ENCODE measurements at regions not wholly inside any gene's neighbourhood (a gene's known extent, or its start where the extent isn't known, plus 50 kb on each side); places are given as distances from the start of the nearest gene placed in this dataset.
"Not testable (repeated sequence)": the region's sequence is repeated elsewhere in the genome, so short reads cannot be mapped to it uniquely, and the experiment has no call there.

- no peak for DNase-seq
Measured at GRCh38 chr4:137825505-137825904, 293.2 kb upstream of the PCDH18 start.

- DNase-seq: no peak
Measured at GRCh38 chr4:137823007-137823406, 290.7 kb upstream of the PCDH18 start.

GRCh38 chr4:137819964-137820383 is 287.7 kb upstream of the PCDH18 start:
- no peak for DNase-seq

- DNase-seq: no peak
Measured at GRCh38 chr4:137812258-137812657, 280.0 kb upstream of the PCDH18 start.

GRCh38 chr4:137806420-137806819 is 274.1 kb upstream of the PCDH18 start:
- DNase-seq: no peak

GRCh38 chr4:137804906-137805495 is 272.7 kb upstream of the PCDH18 start:
- no peak for DNase-seq

GRCh38 chr4:137800861-137801260 is 268.6 kb upstream of the PCDH18 start:
- DNase-seq: no peak

- DNase-seq: no peak
Measured at GRCh38 chr4:137794764-137795254, 262.5 kb upstream of the PCDH18 start.

- not testable (repeated sequence) for DNase-seq
Measured at GRCh38 chr4:137789263-137789662, 257.0 kb upstream of the PCDH18 start.

- not testable (repeated sequence) for DNase-seq
Measured at GRCh38 chr4:137783923-137784322, 251.6 kb upstream of the PCDH18 start.

GRCh38 chr4:137775701-137776100 is 243.4 kb upstream of the PCDH18 start:
- no peak for DNase-seq

GRCh38 chr4:137774501-137774900 is 242.2 kb upstream of the PCDH18 start:
- DNase-seq: no peak

GRCh38 chr4:137768881-137769280 is 236.6 kb upstream of the PCDH18 start:
- DNase-seq: no peak

GRCh38 chr4:137768196-137768595 is 235.9 kb upstream of the PCDH18 start:
- DNase-seq: no peak

- no peak for DNase-seq
Measured at GRCh38 chr4:137762591-137762990, 230.3 kb upstream of the PCDH18 start.

- no peak for DNase-seq
Measured at GRCh38 chr4:137754652-137755471, 222.6 kb upstream of the PCDH18 start.

- DNase-seq: no peak
Measured at GRCh38 chr4:137749466-137749865, 217.2 kb upstream of the PCDH18 start.

GRCh38 chr4:137748616-137749015 is 216.3 kb upstream of the PCDH18 start:
- DNase-seq: no peak

GRCh38 chr4:137740141-137740540 is 207.8 kb upstream of the PCDH18 start:
- DNase-seq: no peak

GRCh38 chr4:137739391-137739790 is 207.1 kb upstream of the PCDH18 start:
- DNase-seq: no peak

GRCh38 chr4:137738375-137738990 is 206.2 kb upstream of the PCDH18 start:
- DNase-seq: no peak

GRCh38 chr4:137735561-137736104 is 203.3 kb upstream of the PCDH18 start:
- DNase-seq: no peak

All from CD4-positive, alpha-beta T cell treated with Interleukin-21 for 1 hour (primary cell).